ENCODE measurements at regions not wholly inside any gene's neighbourhood (a gene's known extent, or its start where the extent isn't known, plus 50 kb on each side); places are given as distances from the start of the nearest gene placed in this dataset.

DNA sequence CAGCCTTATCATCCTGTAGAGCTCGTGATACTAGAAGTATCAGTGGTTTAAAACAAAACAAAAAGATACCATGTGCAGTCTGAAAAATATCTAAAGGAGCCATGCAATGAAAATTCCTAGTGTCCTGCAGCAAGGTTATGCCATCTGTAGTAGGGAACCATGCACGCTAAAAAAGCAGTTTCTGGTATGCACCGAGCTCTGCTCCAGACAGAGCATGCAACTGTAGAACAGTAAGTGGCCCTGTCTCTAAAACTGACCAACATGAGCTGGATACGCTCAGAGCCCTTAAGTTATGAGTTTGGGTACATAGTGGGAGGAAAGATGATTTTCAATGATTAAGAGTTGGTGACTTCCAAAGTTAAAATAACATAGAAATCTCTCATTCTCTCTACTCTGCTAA lies 159.3 kb upstream of the ADAMTS5 start:
- no peak for TF ChIP-seq POLR2A (IDR thresholded peaks at IDR 0.05)
- TF ChIP-seq, protein P1, sequence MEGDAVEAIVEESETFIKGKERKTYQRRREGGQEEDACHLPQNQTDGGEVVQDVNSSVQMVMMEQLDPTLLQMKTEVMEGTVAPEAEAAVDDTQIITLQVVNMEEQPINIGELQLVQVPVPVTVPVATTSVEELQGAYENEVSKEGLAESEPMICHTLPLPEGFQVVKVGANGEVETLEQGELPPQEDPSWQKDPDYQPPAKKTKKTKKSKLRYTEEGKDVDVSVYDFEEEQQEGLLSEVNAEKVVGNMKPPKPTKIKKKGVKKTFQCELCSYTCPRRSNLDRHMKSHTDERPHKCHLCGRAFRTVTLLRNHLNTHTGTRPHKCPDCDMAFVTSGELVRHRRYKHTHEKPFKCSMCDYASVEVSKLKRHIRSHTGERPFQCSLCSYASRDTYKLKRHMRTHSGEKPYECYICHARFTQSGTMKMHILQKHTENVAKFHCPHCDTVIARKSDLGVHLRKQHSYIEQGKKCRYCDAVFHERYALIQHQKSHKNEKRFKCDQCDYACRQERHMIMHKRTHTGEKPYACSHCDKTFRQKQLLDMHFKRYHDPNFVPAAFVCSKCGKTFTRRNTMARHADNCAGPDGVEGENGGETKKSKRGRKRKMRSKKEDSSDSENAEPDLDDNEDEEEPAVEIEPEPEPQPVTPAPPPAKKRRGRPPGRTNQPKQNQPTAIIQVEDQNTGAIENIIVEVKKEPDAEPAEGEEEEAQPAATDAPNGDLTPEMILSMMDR (IDR thresholded peaks at IDR 0.05) = no peak
- TF ChIP-seq EP300 (IDR thresholded peaks at IDR 0.05; ENCODE audit: low read depth) = no peak

Data from transverse colon (tissue), 3 donors.